AG04449 (cell line): ENCODE measurements at regions not wholly inside any gene's neighbourhood (a gene's known extent, or its start where the extent isn't known, plus 50 kb on each side); places are given as distances from the start of the nearest gene placed in this dataset.

Experiments
- CTCF ChIA-PET: fragments of 350-600 bp; formaldehyde crosslinking; extraction: SDS; loops from one replicate; lab custom pipeline; 2021; ENCODE audit warnings: antibody characterized with exemption; lab: Yijun Ruan, JAX
- POLR2A ChIA-PET: fragments of 400-600, 350-600 bp; formaldehyde crosslinking; extraction: SDS; loops from one replicate; lab custom pipeline; 2020; ENCODE audit warnings: antibody characterized with exemption, inconsistent platforms; lab: Yijun Ruan, JAX
- DNase-seq: peaks from one replicate; pipeline ENCODE4 v3.0.0-alpha.2; 2010; ENCODE audit warnings: low read depth, low spot score
- H3K4me3 ChIP-seq: 2 replicates; pipeline ENCODE4 v1.5.1; 2011; ENCODE audit warnings: low read depth, mild to moderate bottlenecking, control low read depth, low read length
- TF ChIP-seq, protein P1 (sequence below): IDR thresholded peaks from one replicate; pipeline ENCODE4 v1.5.1; 2011; ENCODE audit warnings: mild to moderate bottlenecking, moderate library complexity, low read length, control low read depth, inconsistent platforms; ENCODE audit not compliant: insufficient read depth; ENCODE audit errors: missing control alignments

GRCh38 chr9:95635986-95636671, 119.4 kb upstream of the PTCH1 start:
- H3K4me3 ChIP-seq, result no peak overlapping the region
- TF ChIP-seq, protein P1, sequence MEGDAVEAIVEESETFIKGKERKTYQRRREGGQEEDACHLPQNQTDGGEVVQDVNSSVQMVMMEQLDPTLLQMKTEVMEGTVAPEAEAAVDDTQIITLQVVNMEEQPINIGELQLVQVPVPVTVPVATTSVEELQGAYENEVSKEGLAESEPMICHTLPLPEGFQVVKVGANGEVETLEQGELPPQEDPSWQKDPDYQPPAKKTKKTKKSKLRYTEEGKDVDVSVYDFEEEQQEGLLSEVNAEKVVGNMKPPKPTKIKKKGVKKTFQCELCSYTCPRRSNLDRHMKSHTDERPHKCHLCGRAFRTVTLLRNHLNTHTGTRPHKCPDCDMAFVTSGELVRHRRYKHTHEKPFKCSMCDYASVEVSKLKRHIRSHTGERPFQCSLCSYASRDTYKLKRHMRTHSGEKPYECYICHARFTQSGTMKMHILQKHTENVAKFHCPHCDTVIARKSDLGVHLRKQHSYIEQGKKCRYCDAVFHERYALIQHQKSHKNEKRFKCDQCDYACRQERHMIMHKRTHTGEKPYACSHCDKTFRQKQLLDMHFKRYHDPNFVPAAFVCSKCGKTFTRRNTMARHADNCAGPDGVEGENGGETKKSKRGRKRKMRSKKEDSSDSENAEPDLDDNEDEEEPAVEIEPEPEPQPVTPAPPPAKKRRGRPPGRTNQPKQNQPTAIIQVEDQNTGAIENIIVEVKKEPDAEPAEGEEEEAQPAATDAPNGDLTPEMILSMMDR, result no peak
- ChIA-PET POLR2A (no interaction called here), CTCF (no interaction called here)
- DNase-seq, result no peak

DNA sequence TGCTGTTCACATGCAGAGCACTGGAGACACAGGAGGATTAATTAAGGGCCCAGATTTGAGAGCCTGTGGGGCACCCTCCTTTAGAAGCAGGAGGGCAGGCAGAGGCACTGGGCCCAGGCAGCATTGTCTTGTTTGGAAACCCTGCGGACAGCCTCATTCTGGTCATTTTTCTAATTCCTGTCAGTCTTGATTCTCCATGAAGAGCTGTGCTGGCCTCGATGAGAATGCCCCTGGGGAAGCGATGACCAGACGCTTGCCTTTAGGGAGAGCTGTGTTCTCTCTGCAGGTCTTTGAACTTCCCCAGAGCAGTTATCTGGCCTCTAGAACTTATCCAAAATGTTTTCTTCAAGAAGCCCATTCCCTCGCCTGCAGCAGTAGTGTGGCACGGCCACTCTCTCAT, 117.8 kb upstream of the PTCH1 start:
- no peak overlapping the region for H3K4me3 ChIP-seq
- POLR2A ChIA-PET, result no interaction called here
- no peak for DNase-seq
- TF ChIP-seq, protein P1, result no peak
- CTCF ChIA-PET, result no interaction called here

DNA sequence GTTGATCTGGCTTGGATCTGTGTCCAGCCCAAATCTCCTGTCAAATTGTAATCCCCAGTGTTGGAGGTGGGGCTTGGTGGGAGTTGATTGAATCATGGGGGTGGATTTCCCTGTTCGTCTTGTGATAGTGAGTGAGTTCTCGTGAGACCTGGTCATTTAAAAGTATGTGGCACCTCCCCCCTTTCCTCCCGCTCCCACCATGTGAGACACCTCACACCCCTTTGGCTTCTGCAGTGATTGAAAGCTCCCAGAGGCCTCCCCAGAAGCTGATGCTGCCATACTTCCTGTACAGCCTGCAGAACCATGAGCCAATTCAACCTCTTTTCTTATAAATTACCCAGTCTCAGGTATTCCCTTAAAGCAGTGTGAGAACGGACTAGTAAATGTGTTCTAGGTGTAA, 117.3 kb upstream of the PTCH1 start:
- no peak overlapping the region for H3K4me3 ChIP-seq
- no peak for DNase-seq
- ChIA-PET CTCF (no interaction called here), POLR2A (no interaction called here)
- TF ChIP-seq, protein P1, result no peak

GRCh38 chr9:95629585-95629984, 112.8 kb upstream of the PTCH1 start:
- H3K4me3 ChIP-seq, result no peak overlapping the region
- ChIA-PET POLR2A (no interaction called here), CTCF (no interaction called here)
- DNase-seq, result no peak
- TF ChIP-seq, protein P1, result no peak

DNA sequence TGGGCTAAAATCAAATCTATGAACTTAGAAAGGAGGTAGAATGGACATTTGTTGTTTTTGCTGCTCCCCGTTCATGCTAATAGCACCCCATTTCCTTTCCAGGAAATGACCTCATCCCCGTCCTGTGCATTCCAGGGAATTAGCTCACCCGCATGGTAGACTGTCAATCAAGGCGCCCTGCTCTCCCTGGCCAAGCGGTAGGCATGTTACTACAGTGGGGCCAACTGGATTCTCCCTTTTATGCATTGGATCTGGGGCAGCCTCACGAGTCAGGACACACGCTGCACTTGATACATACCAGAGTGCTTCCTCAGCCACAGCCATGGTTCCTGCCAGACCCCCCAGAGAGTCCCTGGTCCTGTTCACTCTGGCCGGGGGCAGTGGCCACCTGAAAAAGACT, 111.0 kb upstream of the PTCH1 start:
- POLR2A ChIA-PET, result no interaction called here
- H3K4me3 ChIP-seq, result no peak overlapping the region
- TF ChIP-seq, protein P1, result no peak
- CTCF ChIA-PET, result no interaction called here
- DNase-seq, result no peak

- no peak for DNase-seq
- POLR2A ChIA-PET, result no interaction called here
- CTCF ChIA-PET, result no interaction called here
These were observed 110.3 kb upstream of the PTCH1 start for GRCh38 chr9:95626885-95627558.

More at GRCh38 chr9:95626885-95627558, 110.3 kb upstream of the PTCH1 start:
- TF ChIP-seq, protein P1, result no peak
- H3K4me3 ChIP-seq, result no peak overlapping the region
